Caco-2 (cell line): ENCODE measurements at regions not wholly inside any gene's neighbourhood (a gene's known extent, or its start where the extent isn't known, plus 50 kb on each side); places are given as distances from the start of the nearest gene placed in this dataset.

Source experiments
- BruUV-seq: library from RNA; stranded (reverse); fragments of 400-500 nt; replicated peaks from 2 replicates; lab custom pipeline; 2021; lab: Mats Ljungman, UMichigan
- CTCF ChIA-PET: fragments of 300-600 bp; sonication (Branson Sonifier 250); formaldehyde crosslinking; loops from one replicate; lab custom pipeline; 2022; ENCODE audit warnings: antibody characterized with exemption; lab: Charles Lee
- POLR2A ChIA-PET: fragments of 300-600 bp; sonication (Branson Sonifier 250); formaldehyde crosslinking; loops from one replicate; lab custom pipeline; 2022; ENCODE audit warnings: antibody characterized with exemption; lab: Charles Lee
- DNase-seq, 2 experiments: peaks; one replicate each; pipeline versions ENCODE4 v3.0.0 to v3.0.0-alpha.2; 2020 to 2022
- H3K27me3 ChIP-seq: replicated peaks from 2 replicates; pipeline ENCODE4 v1.6.0; 2011; ENCODE audit warnings: low read length; ENCODE audit not compliant: control insufficient read depth, insufficient read depth
- H3K36me3 ChIP-seq: 2 replicates; pipeline ENCODE4 v1.5.1; 2011; ENCODE audit warnings: low read length; ENCODE audit not compliant: control insufficient read depth, insufficient read depth
- H3K4me1 ChIP-seq: fragments of 250-450 bp; sonication (Bioruptor Pico); 2 replicates; pipeline ENCODE4 v1.5.1; 2020; ENCODE audit warnings: mild to moderate bottlenecking
- H3K4me3 ChIP-seq: 2 replicates; pipeline ENCODE4 v1.5.1; 2011; ENCODE audit warnings: low read depth, mild to moderate bottlenecking, control low read depth, low read length
- H3K9me3 ChIP-seq: fragments of 250-450 bp; sonication (Bioruptor Pico); 2 replicates; pipeline ENCODE4 v1.5.1; 2020; ENCODE audit warnings: mild to moderate bottlenecking, moderate library complexity
- H3K27ac Mint-ChIP-seq: one replicate; pipeline ENCODE4 v1.8.0; 2022; ENCODE audit warnings: mixed read lengths; ENCODE audit not compliant: unreplicated experiment
- H3K27me3 Mint-ChIP-seq: one replicate; pipeline ENCODE4 v1.8.0; 2022; ENCODE audit warnings: mixed read lengths; ENCODE audit not compliant: insufficient read depth, unreplicated experiment
- H3K36me3 Mint-ChIP-seq: one replicate; pipeline ENCODE4 v1.8.0; 2022; ENCODE audit warnings: mild to moderate bottlenecking, mixed read lengths; ENCODE audit not compliant: insufficient read depth, unreplicated experiment
- H3K4me1 Mint-ChIP-seq: one replicate; pipeline ENCODE4 v1.8.0; 2022; ENCODE audit warnings: low read depth, mixed read lengths; ENCODE audit not compliant: unreplicated experiment
- H3K4me3 Mint-ChIP-seq: one replicate; pipeline ENCODE4 v1.8.0; 2022; ENCODE audit warnings: mild to moderate bottlenecking, moderate library complexity, mixed read lengths; ENCODE audit not compliant: unreplicated experiment
- H3K9me3 Mint-ChIP-seq: one replicate; pipeline ENCODE4 v1.8.0; 2022; ENCODE audit warnings: mixed read lengths; ENCODE audit not compliant: unreplicated experiment
- CTCF ChIP-seq, 2 experiments: fragments of 200-600 bp in 1 of 2; IDR thresholded peaks; 1 replicate in 1 of 2; 2 replicates in 1 of 2; pipeline versions ENCODE4 v1.5.1 to v1.8.0; 2011 to 2022; ENCODE audit warnings: antibody characterized with exemption in 1 of 2, control low read depth in 1 of 2, inconsistent platforms in 1 of 2, low read depth in 1 of 2, low read length in 1 of 2, mild to moderate bottlenecking in 1 of 2, moderate library complexity in 1 of 2; ENCODE audit not compliant: insufficient read depth in 1 of 2, severe bottlenecking in 1 of 2, unreplicated experiment in 1 of 2
- intact Hi-C: fragments of 100-400 bp; cut with micrococcal nuclease; formaldehyde crosslinking; loops from one replicate; pipeline ENCODE4 v1.10.0; 2022; ENCODE audit not compliant: unreplicated experiment

- BruUV-seq = no TSS peak
- no peak for TF ChIP-seq CTCF (IDR thresholded peaks at IDR 0.05; ENCODE audit: insufficient read depth in 1 of 2, low read depth in 1 of 2, low read length in 1 of 2, severe bottlenecking in 1 of 2, unreplicated experiment in 1 of 2)
- H3K27ac Mint-ChIP-seq = no peak overlapping the region
These were observed 92.7 kb upstream of the GPR141 start for GRCh38 chr7:37590824-37591223.

GRCh38 chr7:37592366-37592765, 91.2 kb upstream of the GPR141 start:
- H3K4me3 ChIP-seq = no peak overlapping the region
- no peaks in the 10 kb centered on the region for H3K36me3 ChIP-seq
- Mint-ChIP-seq H3K4me3 (no peak overlapping the region), H3K27ac (no peak overlapping the region), H3K27me3 (peaks cover 3% of the 10 kb centered on the region), H3K9me3 (no peaks in the 10 kb centered on the region), H3K4me1 (no peaks in the 10 kb centered on the region), H3K36me3 (no peaks in the 10 kb centered on the region)
- no peaks in the 10 kb centered on the region for H3K9me3 ChIP-seq
- no peak for DNase-seq
- H3K4me1 ChIP-seq = no peaks in the 10 kb centered on the region
- TF ChIP-seq CTCF (IDR thresholded peaks at IDR 0.05; ENCODE audit: insufficient read depth in 1 of 2, low read depth in 1 of 2, low read length in 1 of 2, severe bottlenecking in 1 of 2, unreplicated experiment in 1 of 2) = no peak
- no peaks in the 10 kb centered on the region for H3K27me3 ChIP-seq
- ChIA-PET POLR2A (no interaction called here), CTCF (no interaction called here)
- intact Hi-C loops = no loop called here
- BruUV-seq = no TSS peak

More at GRCh38 chr7:37590824-37591223, 92.7 kb upstream of the GPR141 start:
- H3K4me1 ChIP-seq = no peaks in the 10 kb centered on the region
- H3K27me3 Mint-ChIP-seq = peaks cover 3% of the 10 kb centered on the region
- H3K9me3 ChIP-seq = no peaks in the 10 kb centered on the region
- intact Hi-C loops = no loop called here
- H3K9me3 Mint-ChIP-seq = no peaks in the 10 kb centered on the region
- H3K4me3 ChIP-seq = no peak overlapping the region
- no peaks in the 10 kb centered on the region for H3K36me3 ChIP-seq
- H3K36me3 Mint-ChIP-seq = no peaks in the 10 kb centered on the region
- no peak overlapping the region for H3K4me3 Mint-ChIP-seq
- no peak for DNase-seq
- H3K27me3 ChIP-seq = no peaks in the 10 kb centered on the region
- no peaks in the 10 kb centered on the region for H3K4me1 Mint-ChIP-seq
- POLR2A ChIA-PET = no interaction called here
- CTCF ChIA-PET = no interaction called here

GRCh38 chr7:37594602-37595001, 89.0 kb upstream of the GPR141 start:
- Mint-ChIP-seq H3K9me3 (no peaks in the 10 kb centered on the region), H3K36me3 (no peaks in the 10 kb centered on the region), H3K27me3 (peaks cover 3% of the 10 kb centered on the region), H3K4me3 (no peak overlapping the region), H3K27ac (no peak overlapping the region), H3K4me1 (no peaks in the 10 kb centered on the region)
- Histone ChIP-seq H3K27me3 (no peaks in the 10 kb centered on the region), H3K4me1 (no peaks in the 10 kb centered on the region), H3K4me3 (no peak overlapping the region), H3K36me3 (no peaks in the 10 kb centered on the region), H3K9me3 (no peaks in the 10 kb centered on the region)
- intact Hi-C loops = no loop called here
- no peak for TF ChIP-seq CTCF (IDR thresholded peaks at IDR 0.05; ENCODE audit: insufficient read depth in 1 of 2, low read depth in 1 of 2, low read length in 1 of 2, severe bottlenecking in 1 of 2, unreplicated experiment in 1 of 2)
- ChIA-PET POLR2A (no interaction called here), CTCF (no interaction called here)
- no TSS peak for BruUV-seq
- no peak for DNase-seq
